Calu3 (cell line): ENCODE measurements at regions not wholly inside any gene's neighbourhood (a gene's known extent, or its start where the extent isn't known, plus 50 kb on each side); places are given as distances from the start of the nearest gene placed in this dataset.

Source experiments
- BruUV-seq: library from RNA; stranded (reverse); fragments of 400-500 nt; replicated peaks from 2 replicates; lab custom pipeline; 2021; lab: Mats Ljungman, UMichigan
- CTCF ChIA-PET: fragments of 300-600 bp; sonication (Branson Sonifier 250); formaldehyde crosslinking; loops from one replicate; lab custom pipeline; 2022; ENCODE audit warnings: antibody characterized with exemption; lab: Charles Lee
- DNase-seq: peaks from one replicate; pipeline ENCODE4 v3.0.0; 2022
- H3K27ac Mint-ChIP-seq: one replicate; pipeline ENCODE4 v1.8.0; 2022; ENCODE audit warnings: mixed read lengths; ENCODE audit not compliant: unreplicated experiment
- H3K27me3 Mint-ChIP-seq: one replicate; pipeline ENCODE4 v1.8.0; 2022; ENCODE audit warnings: mixed read lengths; ENCODE audit not compliant: unreplicated experiment
- H3K36me3 Mint-ChIP-seq: one replicate; pipeline ENCODE4 v1.8.0; 2022; ENCODE audit warnings: mild to moderate bottlenecking, moderate library complexity, mixed read lengths; ENCODE audit not compliant: insufficient read depth, unreplicated experiment
- H3K4me1 Mint-ChIP-seq: one replicate; pipeline ENCODE4 v1.8.0; 2022; ENCODE audit warnings: mild to moderate bottlenecking, low read depth, mixed read lengths; ENCODE audit not compliant: unreplicated experiment
- H3K4me3 Mint-ChIP-seq: one replicate; pipeline ENCODE4 v1.8.0; 2022; ENCODE audit warnings: mild to moderate bottlenecking, low read depth, moderate library complexity, mixed read lengths; ENCODE audit not compliant: unreplicated experiment
- H3K9me3 Mint-ChIP-seq: one replicate; pipeline ENCODE4 v1.8.0; 2022; ENCODE audit warnings: low read depth, mixed read lengths; ENCODE audit not compliant: unreplicated experiment
- intact Hi-C: fragments of 100-400 bp; cut with micrococcal nuclease; formaldehyde crosslinking; loops from one replicate; pipeline ENCODE4 v1.10.0; 2022; ENCODE audit not compliant: unreplicated experiment
- TF ChIP-seq, protein P1 (sequence below): fragments of 200-600 bp; IDR thresholded peaks from one replicate; pipeline ENCODE4 v1.8.0; 2022; ENCODE audit warnings: antibody characterized with exemption; ENCODE audit not compliant: unreplicated experiment

DNA sequence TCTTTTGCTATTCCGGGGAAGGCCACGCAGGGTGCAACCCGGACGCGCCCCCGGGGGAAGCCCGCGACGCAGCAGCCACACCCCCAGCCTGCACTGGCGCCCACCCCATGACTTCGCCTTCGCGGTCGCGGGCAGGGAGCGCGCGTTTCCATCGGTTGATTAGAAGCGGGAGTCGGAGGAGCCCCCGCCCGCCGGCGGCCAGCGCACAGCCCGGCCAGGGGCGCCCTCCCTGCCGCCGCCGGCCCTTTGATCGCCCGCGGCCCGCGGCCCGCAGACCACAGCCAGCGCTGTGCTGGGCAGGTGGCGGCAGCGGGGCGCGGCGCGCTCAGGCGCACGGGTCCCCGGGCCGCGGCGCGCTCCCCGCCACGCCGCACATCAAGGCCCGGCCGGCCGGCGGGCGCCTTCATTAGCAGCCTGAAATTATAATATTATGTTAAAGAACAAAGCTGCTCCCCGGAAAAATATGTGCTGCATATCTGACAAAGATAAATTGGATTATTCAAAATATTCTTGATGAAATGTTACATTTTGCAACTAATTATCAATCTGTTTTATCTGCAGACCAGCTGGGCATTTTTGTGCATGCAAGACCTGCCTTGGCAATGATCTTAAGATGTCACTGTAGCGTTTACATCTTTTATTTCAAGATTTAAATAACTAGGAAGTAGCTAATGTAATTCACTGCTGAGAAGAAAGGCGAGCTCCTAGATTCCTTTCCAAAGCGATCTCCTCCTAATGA lies 160.7 kb upstream of the MKI67 start:
- Mint-ChIP-seq H3K27ac (no peak overlapping the region), H3K36me3 (no peaks in the 10 kb centered on the region), H3K4me3 (no peak overlapping the region), H3K9me3 (peaks cover 5% of the 10 kb centered on the region), H3K27me3 (peaks cover 19% of the 10 kb centered on the region), H3K4me1 (no peaks in the 10 kb centered on the region)
- CTCF ChIA-PET, result interaction anchor here (0.6 kb wide), 1 partner anchor 28 kb away, joined by 3 read pairs; no protein-coding TSS in a partner anchor
- intact Hi-C loops, result no loop called here
- TF ChIP-seq, protein P1, sequence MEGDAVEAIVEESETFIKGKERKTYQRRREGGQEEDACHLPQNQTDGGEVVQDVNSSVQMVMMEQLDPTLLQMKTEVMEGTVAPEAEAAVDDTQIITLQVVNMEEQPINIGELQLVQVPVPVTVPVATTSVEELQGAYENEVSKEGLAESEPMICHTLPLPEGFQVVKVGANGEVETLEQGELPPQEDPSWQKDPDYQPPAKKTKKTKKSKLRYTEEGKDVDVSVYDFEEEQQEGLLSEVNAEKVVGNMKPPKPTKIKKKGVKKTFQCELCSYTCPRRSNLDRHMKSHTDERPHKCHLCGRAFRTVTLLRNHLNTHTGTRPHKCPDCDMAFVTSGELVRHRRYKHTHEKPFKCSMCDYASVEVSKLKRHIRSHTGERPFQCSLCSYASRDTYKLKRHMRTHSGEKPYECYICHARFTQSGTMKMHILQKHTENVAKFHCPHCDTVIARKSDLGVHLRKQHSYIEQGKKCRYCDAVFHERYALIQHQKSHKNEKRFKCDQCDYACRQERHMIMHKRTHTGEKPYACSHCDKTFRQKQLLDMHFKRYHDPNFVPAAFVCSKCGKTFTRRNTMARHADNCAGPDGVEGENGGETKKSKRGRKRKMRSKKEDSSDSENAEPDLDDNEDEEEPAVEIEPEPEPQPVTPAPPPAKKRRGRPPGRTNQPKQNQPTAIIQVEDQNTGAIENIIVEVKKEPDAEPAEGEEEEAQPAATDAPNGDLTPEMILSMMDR, result no peak
- BruUV-seq, result no TSS peak
- no peak for DNase-seq

DNA sequence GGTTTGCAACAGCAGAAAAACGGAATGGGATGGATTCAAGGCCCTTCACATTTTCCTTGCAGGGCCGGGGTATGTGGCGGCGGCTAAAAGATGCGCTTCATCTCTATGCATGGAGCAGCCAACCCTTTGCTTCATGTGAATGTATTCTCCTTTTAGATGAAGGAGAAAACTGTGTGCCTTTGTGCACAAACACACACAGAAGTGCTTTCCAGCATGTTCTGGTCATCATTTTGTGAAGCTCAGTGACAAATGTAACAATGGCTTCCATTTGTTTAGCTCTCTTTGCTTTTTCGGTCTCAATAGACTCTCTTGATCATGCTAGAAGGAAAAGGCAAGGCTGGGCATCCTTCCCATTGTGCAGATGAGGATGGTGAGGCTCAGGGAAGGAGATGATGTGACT lies 161.7 kb upstream of the MKI67 start:
- Mint-ChIP-seq H3K4me3 (no peak overlapping the region), H3K36me3 (no peaks in the 10 kb centered on the region), H3K4me1 (no peaks in the 10 kb centered on the region), H3K27me3 (peaks cover 19% of the 10 kb centered on the region), H3K9me3 (peaks cover 5% of the 10 kb centered on the region), H3K27ac (no peak overlapping the region)
- BruUV-seq, result no TSS peak
- TF ChIP-seq, protein P1, result no peak
- CTCF ChIA-PET, result no interaction called here
- intact Hi-C loops, result no loop called here
- DNase-seq, result no peak

DNA sequence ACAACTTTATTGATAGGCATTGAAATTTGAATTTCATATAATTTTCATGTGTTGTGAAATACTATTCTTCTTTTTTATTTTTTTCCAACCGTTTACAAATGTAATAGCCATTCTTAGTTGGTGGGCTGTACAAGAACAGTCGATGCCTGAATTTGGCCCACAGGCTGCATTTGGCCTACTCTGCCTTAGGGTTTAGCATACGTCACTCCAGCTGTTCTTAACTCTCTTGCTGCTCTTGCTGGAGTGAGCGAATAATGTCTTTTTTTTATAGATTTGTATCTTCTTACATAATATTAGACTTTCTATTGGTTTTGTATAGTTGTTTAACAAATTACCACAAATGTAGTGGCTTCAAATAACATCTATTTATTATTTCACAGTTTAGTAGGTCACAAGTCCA lies 163.4 kb upstream of the MKI67 start:
- BruUV-seq, result no TSS peak
- intact Hi-C loops, result no loop called here
- Mint-ChIP-seq H3K36me3 (no peaks in the 10 kb centered on the region), H3K27me3 (peaks cover 6% of the 10 kb centered on the region), H3K9me3 (peaks cover 2% of the 10 kb centered on the region), H3K4me3 (no peak overlapping the region), H3K27ac (no peak overlapping the region), H3K4me1 (no peaks in the 10 kb centered on the region)
- TF ChIP-seq, protein P1, result no peak
- CTCF ChIA-PET, result no interaction called here
- no peak for DNase-seq

DNA sequence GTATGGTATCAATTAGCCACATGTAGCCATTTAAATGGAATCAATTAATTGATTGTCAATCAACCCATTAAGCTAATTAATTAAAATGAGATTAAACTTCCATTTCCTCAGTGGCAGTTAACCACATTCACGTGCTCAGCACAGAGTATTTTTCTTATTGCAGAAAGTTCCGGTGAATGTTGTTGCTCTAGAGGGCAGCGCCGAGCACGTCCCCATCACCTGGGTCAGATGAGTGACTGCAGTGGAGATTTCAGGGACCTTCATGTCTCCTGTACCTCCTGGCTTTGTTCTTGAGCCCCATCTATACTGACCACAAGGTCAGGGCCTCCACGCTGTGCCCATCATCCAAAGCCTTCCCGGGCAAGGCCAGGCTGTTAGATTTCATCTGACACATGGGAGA lies 168.8 kb upstream of the MKI67 start:
- intact Hi-C loops, result no loop called here
- TF ChIP-seq, protein P1, result no peak
- Mint-ChIP-seq H3K9me3 (peaks cover 6% of the 10 kb centered on the region), H3K27me3 (no peaks in the 10 kb centered on the region), H3K4me1 (no peaks in the 10 kb centered on the region), H3K36me3 (no peaks in the 10 kb centered on the region), H3K4me3 (no peak overlapping the region), H3K27ac (no peak overlapping the region)
- DNase-seq, result no peak
- BruUV-seq, result no TSS peak
- CTCF ChIA-PET, result no interaction called here
